Stimulated activated CD8-positive, alpha-beta memory T cell treated with anti-CD3 and anti-CD28 coated beads, Interleukin-7, amount 100 ng/mL, for 4 hours (primary cell): ENCODE measurements at regions not wholly inside any gene's neighbourhood (a gene's known extent, or its start where the extent isn't known, plus 50 kb on each side); places are given as distances from the start of the nearest gene placed in this dataset.
"Not testable (repeated sequence)": the region's sequence is repeated elsewhere in the genome, so short reads cannot be mapped to it uniquely, and the experiment has no call there.

ENCODE experiments used
- DNase-seq, 2 donors: peaks; one replicate each; pipeline ENCODE4 v3.0.0-alpha.2; 2020; ENCODE audit warnings: low read depth in 2 of 2

DNA sequence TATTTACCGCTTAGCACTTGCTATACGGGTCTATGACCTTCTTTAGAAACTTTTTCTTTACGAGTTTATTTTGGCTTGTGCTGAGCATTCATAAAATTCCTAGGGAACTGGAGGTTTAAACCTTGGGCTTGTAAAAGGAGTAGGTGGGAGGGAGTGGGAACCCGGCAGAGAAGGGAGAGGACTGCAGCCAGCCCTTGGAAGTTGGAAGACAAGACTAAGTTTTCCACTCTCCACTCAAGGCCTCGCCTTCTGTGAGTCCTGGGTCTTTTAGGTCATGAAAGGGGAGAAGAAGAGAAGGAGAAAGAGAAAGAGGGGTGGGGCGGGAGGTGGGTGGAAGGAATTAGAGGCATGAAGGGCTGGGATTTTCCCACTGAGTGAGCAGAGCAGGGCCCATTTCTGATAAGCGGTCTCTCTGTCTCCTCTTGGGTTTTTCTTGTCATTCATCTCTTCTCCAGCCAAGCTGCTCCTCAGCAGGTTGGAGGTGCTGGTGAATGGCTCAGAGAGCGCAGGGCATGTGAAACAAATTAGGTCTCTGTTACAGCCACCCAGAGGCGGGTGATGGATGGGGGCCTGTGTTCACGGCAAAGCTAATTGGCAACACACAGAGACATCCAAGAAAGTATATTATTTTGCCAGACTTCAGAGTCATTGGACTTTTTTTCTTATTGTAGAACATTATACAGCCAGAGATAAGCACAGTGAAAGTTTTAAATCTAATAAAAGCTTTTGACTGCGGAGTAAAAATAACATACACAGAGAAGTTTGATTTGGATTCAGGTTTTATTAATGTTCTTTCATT is 247.3 kb downstream of the FOXD2 start:
- DNase-seq: no peak

DNA sequence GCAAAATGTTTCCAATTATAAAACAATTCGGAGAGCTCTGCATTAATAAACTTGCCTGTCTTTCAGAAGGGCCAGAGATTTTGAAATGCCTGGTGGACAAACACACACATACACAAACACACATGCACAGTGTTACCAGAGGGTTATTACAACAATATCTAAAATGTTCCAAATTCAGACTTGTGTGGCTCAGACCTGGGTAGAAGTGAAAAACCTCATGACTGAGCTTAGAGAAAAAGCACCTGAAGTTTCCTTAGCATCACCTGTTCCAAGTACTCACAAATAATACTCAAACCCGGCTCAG is 247.9 kb downstream of the FOXD2 start:
- no peak for DNase-seq

DNA sequence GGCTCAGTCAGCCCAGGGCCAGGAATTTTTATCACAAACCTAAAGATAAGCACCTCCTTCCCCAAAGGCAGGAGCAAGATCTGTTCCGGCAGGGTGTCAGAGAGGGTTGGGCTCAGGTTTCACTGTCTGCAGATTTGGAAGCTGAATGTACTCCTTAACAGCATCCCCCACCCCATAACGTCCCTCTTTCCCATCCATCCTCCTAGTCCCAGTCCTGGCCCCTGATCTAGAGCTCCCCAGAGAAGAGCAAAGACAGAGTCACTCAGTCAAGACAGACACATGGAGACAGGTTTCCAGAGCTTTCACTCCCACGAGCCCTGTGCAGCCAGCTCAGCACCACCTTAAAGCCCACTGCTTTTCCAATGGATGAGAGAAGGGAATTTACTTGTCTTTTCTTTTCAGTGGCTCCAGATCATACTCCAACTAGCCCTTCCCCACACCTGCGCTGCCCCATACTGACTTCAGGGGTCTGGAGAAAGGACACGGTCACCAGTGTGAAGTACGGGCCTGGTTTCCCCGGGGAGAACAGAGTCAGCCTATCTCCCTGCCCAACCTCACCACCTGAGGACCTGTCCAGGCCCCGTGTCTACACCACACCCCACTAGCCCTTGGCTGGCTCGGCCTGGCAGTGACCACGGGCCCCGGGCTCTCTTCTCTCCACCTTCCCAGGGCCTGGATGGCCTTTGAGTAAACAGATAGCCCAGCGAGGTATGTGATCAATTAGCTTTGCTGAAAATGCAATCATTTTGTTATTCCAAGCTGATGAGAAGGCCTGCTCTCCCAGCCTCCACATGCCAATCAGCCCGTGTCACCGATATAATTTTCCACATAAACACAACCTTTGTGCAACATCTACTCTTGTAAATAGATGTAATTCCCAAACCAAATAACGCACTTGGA is 249.1 kb downstream of the FOXD2 start:
- no peak for DNase-seq

DNA sequence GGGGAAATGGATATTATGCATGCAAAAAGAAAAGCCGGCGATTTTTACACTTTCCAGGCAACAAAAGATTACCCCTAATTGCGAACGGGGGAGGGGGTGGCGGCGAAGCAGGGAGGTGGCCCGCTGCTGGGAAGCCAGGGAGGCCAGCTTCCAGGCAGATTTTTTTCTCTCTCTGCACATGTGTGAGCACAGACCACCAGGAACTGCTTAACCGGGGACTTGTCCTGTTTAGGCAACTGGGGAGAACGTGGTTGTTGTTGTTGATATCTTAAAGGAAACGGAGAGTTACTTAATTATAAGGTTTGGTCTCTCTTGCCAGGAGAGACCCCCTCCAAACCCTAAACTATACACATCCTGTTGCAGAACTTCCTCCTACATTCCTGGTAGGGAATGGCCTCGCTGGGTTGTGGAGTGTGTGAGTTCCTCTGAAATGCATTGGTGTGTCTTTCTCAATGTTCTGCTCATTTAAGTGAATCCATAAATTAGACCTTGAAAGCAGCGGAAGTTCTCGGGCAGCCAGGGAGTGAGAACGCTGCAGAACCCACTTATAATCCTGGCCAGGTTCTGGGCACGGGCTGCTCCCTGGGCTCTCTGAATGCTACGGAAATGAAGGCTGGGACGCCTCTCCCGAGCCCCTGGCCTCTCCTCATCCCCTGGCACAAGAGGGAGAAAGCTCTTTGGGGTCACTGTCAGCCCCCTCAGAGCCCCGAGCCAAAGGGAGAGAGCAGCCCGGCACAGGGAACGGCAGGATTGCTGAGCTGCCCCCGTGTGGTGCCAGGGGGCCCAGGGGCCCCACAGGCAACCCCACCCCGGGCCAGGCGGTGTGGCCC is 250.0 kb downstream of the FOXD2 start:
- no peak for DNase-seq

DNA sequence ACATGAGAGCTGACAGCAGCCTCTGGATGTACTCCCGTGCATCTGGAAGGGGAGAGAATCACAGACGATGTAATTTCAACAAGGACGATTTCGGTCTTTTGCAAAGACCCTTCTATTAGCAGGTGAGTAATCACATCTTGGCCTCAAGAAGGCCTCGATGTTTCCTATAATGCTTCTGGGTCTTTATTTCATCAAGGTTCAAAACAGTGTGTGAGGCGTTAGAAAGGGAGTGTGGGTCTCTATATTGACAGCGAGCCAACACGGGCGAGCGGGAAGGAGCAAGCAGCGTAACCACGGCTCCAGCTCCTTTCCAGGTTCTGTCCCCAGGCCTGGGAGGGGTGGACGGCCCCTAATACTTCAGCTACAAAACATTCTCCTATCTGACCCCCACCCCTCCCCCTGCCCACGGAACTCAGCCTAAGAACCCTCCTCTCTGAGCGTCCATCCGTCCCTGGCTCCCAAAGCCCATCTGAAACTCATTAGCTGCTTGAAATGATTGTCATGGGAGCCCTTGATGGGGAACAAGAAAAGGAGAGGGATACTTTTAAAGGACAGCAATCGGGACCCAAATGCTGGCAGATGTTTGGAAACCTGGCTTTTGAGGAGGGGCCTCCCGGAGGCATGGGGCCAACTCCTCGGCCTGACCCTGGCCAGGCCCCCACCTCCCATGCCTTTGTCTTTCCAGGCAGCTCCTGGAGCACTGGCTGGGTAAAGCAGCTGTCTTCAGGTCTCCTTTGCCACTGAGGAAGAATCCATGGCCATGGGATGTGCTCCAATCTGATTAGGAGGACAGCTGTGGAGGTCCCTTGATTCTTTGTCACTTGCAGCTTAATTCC is 250.8 kb downstream of the FOXD2 start:
- no peak for DNase-seq

DNA sequence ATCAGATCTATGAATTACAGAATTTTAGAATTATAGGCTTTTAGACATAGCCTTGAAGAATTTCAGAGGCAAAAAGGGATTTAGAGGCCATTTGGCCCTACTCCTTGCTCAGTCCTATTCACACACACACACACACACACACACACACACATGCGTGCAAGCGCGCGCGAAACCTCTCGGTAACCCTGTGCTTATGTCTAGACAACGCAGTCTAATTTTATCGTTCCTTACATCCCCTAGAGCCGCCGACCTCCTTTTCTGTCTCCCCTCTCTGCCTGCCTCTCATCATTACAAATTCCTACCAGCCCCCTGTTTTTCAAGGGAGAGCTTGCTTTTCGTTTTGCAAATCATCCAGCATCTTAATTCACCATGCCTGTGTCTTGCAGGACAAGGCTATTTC is 252.1 kb downstream of the FOXD2 start:
- DNase-seq: no peak

DNA sequence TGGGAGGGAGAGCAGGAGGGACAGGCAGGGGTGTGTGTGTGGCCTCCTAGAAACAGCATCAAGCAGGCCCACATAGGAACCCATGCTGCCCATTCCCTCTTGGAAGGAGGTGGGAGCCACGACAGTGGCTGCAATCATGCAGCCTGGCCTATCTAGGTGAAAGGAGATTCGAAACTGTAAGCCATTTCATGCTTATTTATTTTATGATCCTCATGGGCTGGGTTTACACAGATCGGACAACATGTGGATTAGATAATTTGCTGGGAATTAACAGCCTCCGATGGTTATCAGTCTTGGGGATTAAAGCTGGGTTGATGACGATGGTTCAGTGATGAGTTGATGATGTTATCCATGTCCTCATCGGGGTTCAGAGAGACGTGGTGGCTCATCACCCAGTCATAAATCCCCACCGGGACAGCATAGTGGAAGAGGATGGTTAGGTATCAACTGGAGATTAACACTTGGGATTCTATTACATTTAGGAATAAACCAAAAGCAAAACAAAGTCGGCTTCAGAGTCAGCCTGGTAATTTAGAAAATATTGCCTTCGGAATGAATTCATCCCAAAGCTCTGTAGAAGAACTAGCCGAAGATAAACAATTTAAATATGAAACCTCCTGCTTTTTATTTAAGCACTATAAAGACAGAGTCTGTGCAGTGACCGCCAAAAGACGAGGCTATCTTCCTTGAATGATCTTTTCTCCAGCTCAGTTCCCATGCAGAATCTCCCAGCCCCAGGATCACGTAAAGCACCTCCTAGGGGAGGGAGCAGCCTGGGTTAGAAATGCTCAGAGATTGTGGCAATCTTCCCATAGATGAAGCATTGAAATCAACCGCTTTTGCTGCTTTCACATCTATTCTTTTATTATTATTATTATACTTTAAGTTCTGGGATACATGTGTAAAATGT is 252.8 kb downstream of the FOXD2 start:
- DNase-seq: no peak

DNA sequence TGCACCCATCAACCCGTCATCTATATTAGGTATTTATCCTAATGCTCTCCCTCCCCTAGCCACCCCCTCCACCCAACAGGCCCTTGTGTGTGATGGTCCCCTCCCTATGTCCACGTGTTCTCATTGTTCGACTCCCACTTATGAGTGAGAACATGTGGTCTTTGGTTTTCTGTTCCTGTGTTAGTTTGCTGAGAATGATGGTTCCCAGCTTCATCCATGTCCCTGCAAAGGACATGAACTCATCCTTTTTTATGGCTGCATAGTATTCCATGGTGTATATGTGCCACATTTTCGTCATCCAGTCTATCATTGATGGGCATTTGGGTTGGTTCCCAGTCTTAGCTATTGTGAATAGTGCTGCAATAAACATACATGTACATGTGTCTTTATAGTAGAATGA is 253.4 kb downstream of the FOXD2 start:
- not testable (repeated sequence) for DNase-seq

DNA sequence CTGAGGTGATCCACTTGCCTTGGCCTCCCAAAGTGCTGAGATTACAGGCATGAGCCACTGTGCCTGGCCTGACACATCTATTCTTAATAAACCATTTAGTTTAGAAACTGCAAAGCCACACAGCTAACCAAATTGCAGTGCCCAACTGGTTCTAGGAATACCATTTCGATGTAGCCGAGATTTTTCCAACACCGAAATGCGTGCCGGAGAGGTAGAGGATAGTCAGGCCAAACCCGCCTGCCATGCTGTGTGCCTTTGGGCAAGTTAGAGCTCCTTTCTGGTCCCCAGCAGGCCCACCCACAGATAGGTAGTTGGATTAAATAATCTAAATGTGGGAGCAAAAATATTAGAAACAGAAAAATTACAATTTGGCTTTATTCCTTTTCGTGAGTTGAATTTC is 254.4 kb downstream of the FOXD2 start:
- no peak for DNase-seq

DNA sequence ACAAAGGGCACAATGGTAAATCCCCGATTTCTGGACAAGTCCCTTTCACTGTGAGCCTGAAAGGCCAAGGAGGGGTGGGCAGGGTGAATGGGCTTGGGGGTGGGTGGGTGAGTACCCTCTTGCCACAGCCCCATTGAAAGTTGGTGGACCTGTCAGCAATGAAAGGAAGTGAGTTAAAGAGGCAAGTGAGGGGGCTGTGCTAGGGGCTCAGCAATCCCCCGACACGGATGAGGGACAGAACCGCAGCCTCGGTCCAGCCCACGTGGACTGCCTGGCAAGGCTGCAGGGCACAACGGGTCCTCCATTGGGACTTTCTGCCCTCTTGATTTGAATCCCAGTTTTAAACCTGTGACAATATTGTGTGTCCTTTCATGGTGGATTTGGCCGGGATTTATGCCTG is 255.3 kb downstream of the FOXD2 start:
- DNase-seq: no peak

DNA sequence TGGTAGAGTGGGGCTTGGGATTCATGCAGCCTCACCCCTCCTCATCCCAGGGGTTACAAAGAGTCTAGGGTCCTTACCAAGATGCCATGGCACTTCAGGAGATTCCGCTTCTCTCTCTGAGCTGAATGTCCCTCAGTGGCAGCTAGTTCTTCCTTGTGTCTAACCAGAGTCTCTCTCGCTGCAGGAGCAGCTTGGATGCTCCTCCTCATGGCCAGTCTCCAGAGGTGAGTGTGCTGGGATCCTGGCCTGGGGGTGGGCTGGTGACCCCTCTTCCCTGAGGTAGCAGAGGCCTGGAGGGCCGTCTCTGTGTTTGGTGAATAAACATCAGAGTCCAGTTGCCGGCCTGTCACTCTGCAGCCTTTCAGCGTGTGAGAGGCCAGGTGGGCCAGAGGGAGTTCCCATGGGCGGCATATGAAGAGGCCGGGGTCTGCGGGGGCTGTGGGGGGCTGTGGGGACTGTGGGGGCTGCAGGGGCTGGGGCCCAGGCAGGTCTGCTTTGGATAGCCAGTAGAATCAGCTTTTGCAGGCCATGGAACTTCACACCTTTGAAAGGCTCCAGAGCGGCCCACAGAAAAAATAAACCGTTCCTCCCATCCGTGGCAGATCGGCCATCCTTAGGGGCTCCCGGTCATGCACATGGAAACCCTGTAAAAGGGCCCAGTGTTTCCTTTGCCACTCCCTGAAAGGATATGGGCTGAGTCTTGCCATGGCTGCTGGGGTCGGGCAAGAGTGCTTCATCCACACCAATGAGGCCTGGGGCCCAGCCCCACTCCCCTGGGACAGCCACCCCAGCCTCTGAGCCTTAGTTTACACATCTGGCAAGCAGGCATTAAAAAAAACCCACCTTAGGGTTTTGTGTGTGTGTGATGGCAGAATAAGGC is 256.4 kb downstream of the FOXD2 start:
- no peak for DNase-seq

DNA sequence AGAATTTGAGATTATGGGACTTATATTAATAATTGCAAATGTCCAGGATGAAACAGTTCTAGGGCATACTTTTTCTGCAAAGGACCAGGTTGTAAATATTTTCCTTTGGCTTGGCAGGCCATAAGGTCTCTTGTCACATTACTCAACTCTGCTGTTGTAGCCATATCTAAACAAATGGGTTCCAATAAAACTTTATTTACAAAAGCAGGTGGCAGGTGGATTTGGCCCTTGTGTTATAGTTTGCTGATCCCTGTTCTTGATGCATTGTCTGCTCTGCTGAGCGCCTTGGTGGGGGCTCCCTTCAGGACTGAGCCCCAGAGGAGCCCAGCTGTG is 258.5 kb downstream of the FOXD2 start:
- no peak for DNase-seq

DNA sequence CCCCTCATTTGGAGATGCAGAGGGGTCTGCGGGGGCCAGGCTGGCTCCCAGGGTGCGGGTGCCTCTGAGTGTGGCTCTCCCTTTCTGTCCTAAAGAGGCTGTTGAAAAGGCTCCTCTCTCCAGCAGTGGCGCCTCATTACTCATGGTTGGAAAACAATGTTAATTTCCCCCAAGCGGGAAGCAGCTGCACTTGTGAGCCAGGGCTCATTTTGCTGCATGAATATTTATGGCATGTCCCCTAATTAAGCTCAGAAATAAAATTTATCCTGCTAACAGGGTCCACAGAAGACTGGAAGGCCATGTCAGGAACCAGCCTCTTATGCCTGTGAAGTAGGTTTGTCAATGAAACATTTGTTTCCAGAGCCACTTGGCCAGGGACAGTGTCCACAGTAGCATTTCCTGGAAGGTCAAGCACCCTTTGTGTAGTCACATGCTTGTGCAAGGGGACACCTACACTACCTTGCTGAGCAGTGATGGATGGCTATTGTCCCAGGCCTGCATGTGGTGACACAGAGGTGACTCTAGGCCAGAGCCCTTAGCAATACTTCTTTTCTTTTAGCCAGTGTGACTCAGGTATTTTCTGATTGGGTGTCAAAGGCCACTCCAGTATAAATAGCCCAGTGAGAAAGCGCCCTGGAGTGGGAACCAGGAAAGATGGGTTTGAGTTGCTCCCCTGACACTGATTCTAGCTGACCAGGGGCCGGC is 259.0 kb downstream of the FOXD2 start:
- DNase-seq: no peak

DNA sequence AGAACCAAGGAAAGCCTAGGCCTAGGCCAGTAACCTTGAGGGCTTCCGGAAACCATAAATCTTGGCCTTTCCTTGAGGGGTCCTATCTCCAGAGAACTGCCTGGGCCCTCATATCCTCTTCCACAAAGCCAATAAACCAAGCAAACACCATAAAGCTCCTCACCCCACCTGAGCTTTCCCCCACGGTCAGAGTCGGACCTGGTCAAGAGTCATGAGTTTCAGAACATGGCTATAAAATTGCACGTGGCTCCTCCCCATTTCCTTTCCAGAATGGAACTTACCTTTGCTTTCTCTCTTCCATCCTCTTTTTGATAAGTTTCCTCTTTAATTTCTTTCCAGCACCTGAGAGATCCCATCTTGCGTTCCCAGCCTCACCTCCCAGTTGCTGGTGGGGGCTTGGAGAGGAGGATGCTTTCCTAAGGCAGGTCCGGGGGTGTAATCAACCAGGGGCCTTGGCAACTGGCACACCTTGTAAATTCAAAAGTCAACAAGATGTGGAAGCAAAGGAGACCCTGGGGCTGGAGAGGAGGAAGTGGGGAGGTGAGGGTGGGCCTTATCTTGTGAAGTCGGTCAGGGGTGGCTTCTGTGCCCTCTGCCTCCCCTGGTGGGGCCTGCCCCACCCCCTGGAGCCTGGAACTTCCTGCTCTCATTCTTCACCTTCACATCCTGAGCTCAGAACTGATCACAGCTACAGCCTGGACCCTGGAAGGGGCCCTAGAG is 259.9 kb downstream of the FOXD2 start:
- DNase-seq: no peak

DNA sequence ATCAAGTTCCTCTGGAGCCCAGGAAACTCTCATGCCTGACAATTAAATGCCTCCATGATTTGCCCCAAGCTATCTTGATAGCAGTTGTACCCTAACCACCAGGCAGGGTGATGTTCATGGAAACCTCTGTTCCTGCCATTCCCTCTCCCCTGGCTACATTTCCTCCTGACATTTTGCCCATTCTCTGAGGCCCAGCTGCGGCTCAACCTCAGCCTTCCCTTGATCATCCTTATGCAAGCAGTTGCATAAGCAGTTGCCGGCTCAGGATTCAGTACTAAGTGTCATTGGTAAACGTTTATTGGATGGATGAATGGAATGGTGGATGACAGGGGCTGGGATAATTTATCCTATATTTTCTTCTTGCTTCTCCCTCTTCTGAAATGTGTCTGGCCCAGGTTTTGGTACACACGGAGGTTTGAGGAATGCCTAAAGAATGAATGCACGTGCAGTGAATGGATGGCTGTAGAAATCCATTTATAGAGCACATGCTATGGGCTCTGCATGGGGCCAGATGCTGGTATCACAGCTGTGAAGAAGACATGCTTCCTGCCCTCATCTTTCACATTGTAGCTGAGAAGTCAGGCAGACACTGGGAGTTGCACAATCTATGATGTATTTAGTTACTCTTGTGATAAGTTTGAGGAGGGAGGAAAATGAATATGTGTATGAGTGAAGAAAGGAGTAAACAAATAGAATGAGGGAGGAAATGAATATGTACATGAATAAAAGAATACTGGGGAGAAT is 261.8 kb downstream of the FOXD2 start:
- DNase-seq: no peak

DNA sequence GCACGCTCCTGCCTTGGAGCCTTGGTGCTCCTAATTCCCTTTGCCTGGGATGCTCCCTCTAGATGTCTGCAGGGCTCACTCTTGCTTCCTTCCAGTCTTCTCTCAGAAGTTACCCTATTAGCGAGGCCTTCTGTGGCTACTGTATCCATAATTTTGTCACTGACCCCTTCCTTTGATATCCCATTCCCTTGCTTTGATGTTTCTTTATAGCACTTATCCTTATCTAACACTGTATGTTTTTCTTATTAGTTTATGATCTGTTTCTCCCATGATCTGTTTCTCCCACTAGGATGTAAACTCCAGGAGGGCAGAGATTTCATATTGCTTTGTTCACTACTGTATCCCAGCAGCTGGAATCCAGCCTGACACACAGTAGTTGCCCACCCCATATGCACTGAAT is 263.4 kb downstream of the FOXD2 start:
- DNase-seq: no peak

DNA sequence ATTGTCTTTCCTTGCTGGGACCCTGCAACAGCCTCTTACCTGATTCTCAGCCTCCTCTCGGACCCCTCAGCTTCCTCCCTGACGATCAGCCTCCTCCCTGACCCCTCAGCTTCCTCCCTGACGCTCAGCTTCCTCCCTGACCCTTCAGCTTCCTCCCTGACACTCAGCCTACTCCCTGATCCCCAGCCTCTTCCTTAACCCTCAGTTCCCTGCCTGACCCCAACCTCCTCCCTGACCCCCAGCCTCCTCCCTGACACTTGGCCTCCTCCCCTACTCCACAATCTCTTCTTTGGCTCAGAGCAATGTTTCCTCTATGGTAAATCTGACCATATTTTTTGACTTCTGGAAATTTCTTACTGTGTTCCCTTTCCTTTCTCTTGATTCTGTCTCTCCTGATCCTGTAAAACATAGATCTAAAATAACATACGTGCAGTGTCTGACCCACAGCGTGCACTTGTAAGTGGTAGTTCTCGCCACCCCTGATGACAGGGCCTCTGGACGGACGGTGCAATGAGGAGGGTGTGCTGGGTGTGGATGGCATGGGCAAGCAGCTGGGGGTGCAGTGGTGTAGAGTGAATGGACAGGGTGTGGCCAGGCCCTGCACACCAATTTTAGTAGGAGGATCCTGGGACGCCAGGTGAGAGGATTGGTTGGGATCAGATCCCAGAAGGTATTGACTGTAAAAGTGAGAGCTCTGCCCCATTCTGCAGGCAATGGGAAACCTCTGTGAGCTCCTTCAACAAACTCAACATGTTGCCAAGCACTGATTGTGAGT is 264.1 kb downstream of the FOXD2 start:
- no peak for DNase-seq
